ENCODE measurements at regions not wholly inside any gene's neighbourhood (a gene's known extent, or its start where the extent isn't known, plus 50 kb on each side); places are given as distances from the start of the nearest gene placed in this dataset.

- TF ChIP-seq CTCF (IDR thresholded peaks at IDR 0.05; ENCODE audit: low read depth, low read length): no peak
- Histone ChIP-seq H3K4me1 (no peaks in the 10 kb centered on the region), H3K36me3 (no peaks in the 10 kb centered on the region; the same call in 1 of the 2 replicates), H3K4me3 (ENCODE audit: low read depth, low read length) (peak overlapping the region; percentile 58), H3K9me3 (no peaks in the 10 kb centered on the region), H3K27me3 (no peaks in the 10 kb centered on the region)
- DNase-seq: peak; percentile 61
Measured at GRCh38 chr19:46546194-46546896, 50.7 kb upstream of the PNMA8B start.

- H3K4me1 ChIP-seq: no peaks in the 10 kb centered on the region
- DNase-seq: no peak
- peaks cover 21% of the 10 kb centered on the region for H3K27me3 ChIP-seq
- no peaks in the 10 kb centered on the region; the same call in 1 of the 2 replicates for H3K36me3 ChIP-seq
- no peak for TF ChIP-seq CTCF (IDR thresholded peaks at IDR 0.05; ENCODE audit: low read depth, low read length)
- H3K9me3 ChIP-seq: no peaks in the 10 kb centered on the region; the same call in none of the 2 replicates
- no peak overlapping the region for H3K4me3 ChIP-seq (ENCODE audit: low read depth, low read length)
Measured at GRCh38 chr19:46550684-46551083, 50.4 kb upstream of the CALM3 start.

- no peak for DNase-seq
- H3K36me3 ChIP-seq: no peaks in the 10 kb centered on the region; the same call in 1 of the 2 replicates
- H3K4me3 ChIP-seq (ENCODE audit: low read depth, low read length): no peak overlapping the region
- H3K4me1 ChIP-seq: no peaks in the 10 kb centered on the region
- H3K9me3 ChIP-seq: no peaks in the 10 kb centered on the region; the same call in none of the 2 replicates
- TF ChIP-seq CTCF (IDR thresholded peaks at IDR 0.05; ENCODE audit: low read depth, low read length): no peak
- H3K27me3 ChIP-seq: peaks cover 26% of the 10 kb centered on the region
Measured at GRCh38 chr19:46551164-46551563, 50.0 kb upstream of the CALM3 start.

All from BE2C (cell line).